Neural cell (in vitro differentiated cells): ENCODE measurements at regions not wholly inside any gene's neighbourhood (a gene's known extent, or its start where the extent isn't known, plus 50 kb on each side); places are given as distances from the start of the nearest gene placed in this dataset.

Source experiments
- H2AFZ ChIP-seq: fragments of 200-600, 300-800 bp; sonication (generic), shearing (Covaris generic); 2 replicates; pipeline ENCODE4 v1.6.0; 2014; ENCODE audit warnings: low read depth, mild to moderate bottlenecking, antibody characterized with exemption, low read length, moderate library complexity
- H3F3A ChIP-seq: fragments of 200-600 bp; shearing (Covaris generic); 2 replicates; pipeline ENCODE4 v1.6.1; 2016; ENCODE audit warnings: mild to moderate bottlenecking, moderate library complexity, mixed read lengths, antibody characterized with exemption, low read length; ENCODE audit not compliant: insufficient read depth, poor library complexity, severe bottlenecking
- H3K27ac ChIP-seq: fragments of 200-600, 300-800 bp; sonication (generic), shearing (Covaris generic); 2 replicates; pipeline ENCODE4 v1.5.1; 2014; ENCODE audit warnings: mild to moderate bottlenecking, low read length, moderate library complexity
- H3K27me3 ChIP-seq: fragments of 300-800, 200-600 bp; sonication (generic), shearing (Covaris generic); 2 replicates; pipeline ENCODE4 v1.6.0; 2014; ENCODE audit warnings: mild to moderate bottlenecking, low read depth, low read length, moderate library complexity; ENCODE audit not compliant: insufficient read depth
- H3K36me3 ChIP-seq: fragments of 300-800, 200-600 bp; sonication (generic), shearing (Covaris generic); 2 replicates; pipeline ENCODE4 v1.5.1; 2014; ENCODE audit warnings: mild to moderate bottlenecking, antibody characterized with exemption, low read length, moderate library complexity; ENCODE audit not compliant: insufficient read depth
- H3K4me2 ChIP-seq: fragments of 300-800, 200-600 bp; sonication (generic), shearing (Covaris generic); 2 replicates; pipeline ENCODE4 v1.6.0; 2014; ENCODE audit warnings: mild to moderate bottlenecking, low read length
- H3K4me3 ChIP-seq: fragments of 300-800, 200-600 bp; sonication (generic), shearing (Covaris generic); 2 replicates; pipeline ENCODE4 v1.5.1; 2014; ENCODE audit warnings: mild to moderate bottlenecking, low read length, moderate library complexity
- H3K79me2 ChIP-seq: fragments of 200-600 bp; shearing (Covaris generic); replicated peaks from 2 replicates; pipeline ENCODE4 v1.6.0; 2014; ENCODE audit warnings: mild to moderate bottlenecking, low read length, moderate library complexity; ENCODE audit not compliant: insufficient read depth
- H3K9ac ChIP-seq: fragments of 300-800, 200-600 bp; sonication (generic), shearing (Covaris generic); 2 replicates; pipeline ENCODE4 v1.6.1; 2016; ENCODE audit warnings: mild to moderate bottlenecking, low read length, mixed read lengths
- H3K9me2 ChIP-seq: fragments of 200-600 bp; shearing (Covaris generic); 2 replicates; pipeline ENCODE4 v1.6.1; 2016; ENCODE audit warnings: mild to moderate bottlenecking, low read length, mixed read lengths; ENCODE audit not compliant: insufficient read depth
- H3K9me3 ChIP-seq: fragments of 200-600, 300-800 bp; sonication (generic), shearing (Covaris generic); 2 replicates; pipeline ENCODE4 v1.6.1; 2016; ENCODE audit warnings: mild to moderate bottlenecking, mixed run types, low read length, moderate library complexity, mixed read lengths
- H4K20me1 ChIP-seq: fragments of 200-600 bp; shearing (Covaris generic); 2 replicates; pipeline ENCODE4 v1.6.1; 2016; ENCODE audit warnings: mild to moderate bottlenecking, mixed run types; ENCODE audit not compliant: insufficient read depth
- CTCF ChIP-seq: fragments of 450-650 bp; IDR thresholded peaks from 2 replicates; pipeline ENCODE4 v1.5.1; 2014; ENCODE audit warnings: antibody characterized with exemption, mild to moderate bottlenecking, moderate library complexity; ENCODE audit not compliant: poor library complexity, severe bottlenecking
- EP300 ChIP-seq: fragments of 450-650 bp; conservative IDR thresholded peaks from 2 replicates; pipeline ENCODE4 v1.6.1; 2014; ENCODE audit warnings: antibody characterized with exemption, mild to moderate bottlenecking, moderate library complexity; ENCODE audit not compliant: poor library complexity, severe bottlenecking
- EZH2 ChIP-seq: fragments of 200-600, 300-800 bp; shearing (Covaris generic), sonication (generic); IDR thresholded peaks from 2 replicates; pipeline ENCODE4 v1.6.1; 2014; ENCODE audit warnings: antibody characterized with exemption, low read length, borderline replicate concordance, mild to moderate bottlenecking; ENCODE audit not compliant: insufficient read depth, poor library complexity, severe bottlenecking
- MXI1 ChIP-seq: fragments of 450-650 bp; conservative IDR thresholded peaks from 2 replicates; pipeline ENCODE4 v1.6.1; 2014; ENCODE audit warnings: antibody characterized with exemption, mild to moderate bottlenecking; ENCODE audit not compliant: poor library complexity, severe bottlenecking
- POLR2AphosphoS5 ChIP-seq: IDR thresholded peaks from 2 replicates; pipeline ENCODE4 v1.6.1; 2012
- RAD21 ChIP-seq: fragments of 450-650 bp; conservative IDR thresholded peaks from 2 replicates; pipeline ENCODE4 v1.6.1; 2014; ENCODE audit warnings: antibody characterized with exemption, mild to moderate bottlenecking, moderate library complexity
- REST ChIP-seq: IDR thresholded peaks from 2 replicates; pipeline ENCODE4 v1.6.1; 2012; ENCODE audit warnings: borderline replicate concordance
- SMC3 ChIP-seq: fragments of 450-650 bp; conservative IDR thresholded peaks from 2 replicates; pipeline ENCODE4 v1.6.1; 2014; ENCODE audit warnings: antibody characterized with exemption, mild to moderate bottlenecking, moderate library complexity; ENCODE audit not compliant: poor library complexity
- TAF1 ChIP-seq: IDR thresholded peaks from 2 replicates; pipeline ENCODE4 v1.6.1; 2012; ENCODE audit warnings: low read depth

GRCh38 chr4:28947374-28947773 is 1772.8 kb upstream of the PCDH7 start:
- Histone ChIP-seq H4K20me1 (no peaks in the 10 kb centered on the region), H3K9ac (no peak overlapping the region), H3K4me2 (no peak overlapping the region), H2AFZ (no peak overlapping the region), H3K4me3 (no peak overlapping the region), H3K36me3 (no peaks in the 10 kb centered on the region), H3F3A (no peaks in the 10 kb centered on the region), H3K79me2 (no peaks in the 10 kb centered on the region), H3K27me3 (no peaks in the 10 kb centered on the region), H3K9me2 (no peaks in the 10 kb centered on the region), H3K27ac (no peak overlapping the region), H3K9me3 (no peaks in the 10 kb centered on the region)
- TF ChIP-seq REST, result no peak
- no peak for TF ChIP-seq CTCF
- TF ChIP-seq EP300, result no peak
- no peak for TF ChIP-seq TAF1
- TF ChIP-seq EZH2, result no peak
- TF ChIP-seq RAD21, result no peak
- no peak for TF ChIP-seq MXI1

- Histone ChIP-seq H3K9ac (no peak overlapping the region), H4K20me1 (no peaks in the 10 kb centered on the region), H3K9me2 (no peaks in the 10 kb centered on the region), H3K4me3 (no peak overlapping the region), H2AFZ (no peak overlapping the region), H3K36me3 (no peaks in the 10 kb centered on the region), H3K9me3 (no peaks in the 10 kb centered on the region), H3K4me2 (no peak overlapping the region), H3K27me3 (no peaks in the 10 kb centered on the region), H3K79me2 (no peaks in the 10 kb centered on the region), H3F3A (no peaks in the 10 kb centered on the region), H3K27ac (no peak overlapping the region)
- TF ChIP-seq TAF1 (no peak), SMC3 (no peak), EP300 (no peak), EZH2 (no peak), REST (no peak), POLR2AphosphoS5 (no peak), RAD21 (no peak), CTCF (no peak), MXI1 (no peak)
Observed at GRCh38 chr4:28948501-28948900, 1771.7 kb upstream of the PCDH7 start.
